Parathyroid adenoma (tissue), 2 donors: ENCODE measurements at regions not wholly inside any gene's neighbourhood (a gene's known extent, or its start where the extent isn't known, plus 50 kb on each side); places are given as distances from the start of the nearest gene placed in this dataset.

Source experiments
- H2AFZ ChIP-seq: fragments of 300-600 bp; sonication (generic); one replicate; pipeline ENCODE4 v1.7.0; 2017; ENCODE audit warnings: antibody characterized with exemption, mild to moderate bottlenecking
- H3K27ac ChIP-seq: fragments of 300-600 bp; sonication (generic); one replicate; pipeline ENCODE4 v1.7.0; 2017
- H3K27me3 ChIP-seq: fragments of 300-600 bp; sonication (generic); one replicate; pipeline ENCODE4 v1.7.0; 2017; ENCODE audit warnings: low read length; ENCODE audit not compliant: control insufficient read depth, insufficient read depth
- H3K36me3 ChIP-seq: fragments of 300-600 bp; sonication (generic); one replicate; pipeline ENCODE4 v1.7.0; 2017; ENCODE audit warnings: low read length; ENCODE audit not compliant: control insufficient read depth, insufficient read depth
- H3K4me1 ChIP-seq: fragments of 300-600 bp; sonication (generic); one replicate; pipeline ENCODE4 v1.7.0; 2017; ENCODE audit warnings: control low read depth
- H3K4me2 ChIP-seq: fragments of 300-600 bp; sonication (generic); one replicate; pipeline ENCODE4 v1.7.0; 2017; ENCODE audit warnings: low read length
- H3K4me3 ChIP-seq: fragments of 300-600 bp; sonication (generic); one replicate; pipeline ENCODE4 v1.7.0; 2017; ENCODE audit warnings: low read depth, low read length
- H3K79me2 ChIP-seq: fragments of 300-600 bp; sonication (generic); one replicate; pipeline ENCODE4 v1.7.0; 2017; ENCODE audit warnings: control low read depth
- H3K9ac ChIP-seq: fragments of 300-600 bp; sonication (generic); one replicate; pipeline ENCODE4 v1.7.0; 2017; ENCODE audit warnings: mild to moderate bottlenecking
- H3K9me3 ChIP-seq: fragments of 300-600 bp; sonication (generic); one replicate; pipeline ENCODE4 v1.7.0; 2017; ENCODE audit warnings: low read length; ENCODE audit not compliant: control insufficient read depth
- TF ChIP-seq, protein P1 (sequence below): fragments of 300-600 bp; sonication (generic); IDR thresholded peaks from one replicate; pipeline ENCODE4 v1.7.0; 2017; ENCODE audit warnings: antibody characterized with exemption, mild to moderate bottlenecking
- donor health status: primary hyperparathyroidism.

DNA sequence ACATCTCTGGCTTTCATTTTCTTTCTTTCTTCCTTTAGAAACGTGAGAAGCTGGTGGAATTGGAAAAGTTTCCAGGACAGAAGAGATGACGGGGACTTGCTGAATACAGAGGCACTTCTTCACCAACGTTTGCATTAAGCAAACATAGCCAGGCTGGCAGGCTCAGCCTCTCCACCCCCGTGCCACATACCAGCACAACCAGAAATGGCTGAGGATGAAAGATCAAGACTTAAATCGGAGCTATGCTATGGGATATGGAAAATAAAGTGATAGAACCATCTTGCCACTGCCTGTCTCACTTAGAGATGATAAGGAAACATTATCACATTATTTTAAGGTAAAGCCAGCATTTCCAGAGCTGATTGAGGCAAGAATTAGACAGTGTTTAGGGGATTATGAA, 483.3 kb downstream of the BCL11A start:
- H3K9me3 ChIP-seq = no peaks in the 10 kb centered on the region
- H3K4me1 ChIP-seq = no peaks in the 10 kb centered on the region
- no peaks in the 10 kb centered on the region for H3K36me3 ChIP-seq
- H2AFZ ChIP-seq = no peak overlapping the region
- H3K4me2 ChIP-seq = no peak overlapping the region
- H3K27ac ChIP-seq = no peak overlapping the region
- TF ChIP-seq, protein P1, sequence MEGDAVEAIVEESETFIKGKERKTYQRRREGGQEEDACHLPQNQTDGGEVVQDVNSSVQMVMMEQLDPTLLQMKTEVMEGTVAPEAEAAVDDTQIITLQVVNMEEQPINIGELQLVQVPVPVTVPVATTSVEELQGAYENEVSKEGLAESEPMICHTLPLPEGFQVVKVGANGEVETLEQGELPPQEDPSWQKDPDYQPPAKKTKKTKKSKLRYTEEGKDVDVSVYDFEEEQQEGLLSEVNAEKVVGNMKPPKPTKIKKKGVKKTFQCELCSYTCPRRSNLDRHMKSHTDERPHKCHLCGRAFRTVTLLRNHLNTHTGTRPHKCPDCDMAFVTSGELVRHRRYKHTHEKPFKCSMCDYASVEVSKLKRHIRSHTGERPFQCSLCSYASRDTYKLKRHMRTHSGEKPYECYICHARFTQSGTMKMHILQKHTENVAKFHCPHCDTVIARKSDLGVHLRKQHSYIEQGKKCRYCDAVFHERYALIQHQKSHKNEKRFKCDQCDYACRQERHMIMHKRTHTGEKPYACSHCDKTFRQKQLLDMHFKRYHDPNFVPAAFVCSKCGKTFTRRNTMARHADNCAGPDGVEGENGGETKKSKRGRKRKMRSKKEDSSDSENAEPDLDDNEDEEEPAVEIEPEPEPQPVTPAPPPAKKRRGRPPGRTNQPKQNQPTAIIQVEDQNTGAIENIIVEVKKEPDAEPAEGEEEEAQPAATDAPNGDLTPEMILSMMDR = no peak
- H3K27me3 ChIP-seq = no peaks in the 10 kb centered on the region
- H3K9ac ChIP-seq = no peak overlapping the region
- no peaks in the 10 kb centered on the region for H3K79me2 ChIP-seq
- no peak overlapping the region for H3K4me3 ChIP-seq

DNA sequence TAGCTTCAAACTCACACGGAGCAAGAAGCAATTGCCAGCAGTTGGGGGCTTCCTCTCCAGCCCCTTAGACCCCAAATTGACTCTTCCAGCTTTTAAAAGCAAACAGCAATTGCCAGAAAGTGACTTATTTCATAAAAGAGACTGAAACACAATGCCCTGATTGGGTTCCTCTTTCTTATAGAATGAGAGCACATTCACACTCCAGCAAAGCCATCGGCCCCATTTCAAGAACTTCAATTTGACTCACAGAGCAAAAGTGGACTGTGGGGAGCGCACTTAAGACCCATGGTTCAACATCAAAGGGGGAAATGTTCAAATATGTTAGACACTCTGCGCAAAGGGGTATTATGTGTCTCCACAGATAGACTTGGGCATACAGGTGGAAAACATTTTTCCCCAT, 484.7 kb downstream of the BCL11A start:
- Histone ChIP-seq H3K4me1 (peaks cover 3% of the 10 kb centered on the region), H3K79me2 (no peaks in the 10 kb centered on the region)

DNA sequence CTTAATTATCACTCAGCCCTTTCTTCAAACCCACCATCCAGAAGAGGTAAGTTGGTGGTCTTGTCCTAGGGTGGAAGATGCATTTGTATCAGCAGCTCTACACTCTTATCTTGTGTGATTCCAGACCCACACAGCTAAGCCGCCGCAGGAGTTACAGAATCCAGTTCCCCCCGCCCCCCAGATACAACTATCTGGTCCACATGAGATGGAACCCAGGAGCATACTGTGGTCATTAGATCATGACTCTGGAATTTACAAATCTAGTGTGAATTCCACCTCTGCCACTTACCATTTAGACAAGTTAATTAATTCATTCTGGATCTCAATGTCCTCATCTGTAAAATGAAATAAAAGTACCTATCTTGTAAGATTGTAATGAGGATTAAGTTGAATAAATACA, 486.4 kb downstream of the BCL11A start:
- H2AFZ ChIP-seq = no peak overlapping the region
- no peak overlapping the region for H3K27ac ChIP-seq
- TF ChIP-seq, protein P1 = no peak
- H3K27me3 ChIP-seq = no peaks in the 10 kb centered on the region
- H3K36me3 ChIP-seq = no peaks in the 10 kb centered on the region
- H3K79me2 ChIP-seq = no peaks in the 10 kb centered on the region
- H3K4me3 ChIP-seq = no peak overlapping the region
- H3K4me1 ChIP-seq = peaks cover 3% of the 10 kb centered on the region
- no peak overlapping the region for H3K4me2 ChIP-seq
- no peak overlapping the region for H3K9ac ChIP-seq
- no peaks in the 10 kb centered on the region for H3K9me3 ChIP-seq

More for the DNA sequence above, 484.7 kb downstream of the BCL11A start:
- Histone ChIP-seq H3K9me3 (no peaks in the 10 kb centered on the region), H3K4me3 (no peak overlapping the region), H3K9ac (no peak overlapping the region), H2AFZ (no peak overlapping the region), H3K36me3 (no peaks in the 10 kb centered on the region), H3K4me2 (no peak overlapping the region), H3K27ac (no peak overlapping the region), H3K27me3 (no peaks in the 10 kb centered on the region)
- TF ChIP-seq, protein P1 = no peak

DNA sequence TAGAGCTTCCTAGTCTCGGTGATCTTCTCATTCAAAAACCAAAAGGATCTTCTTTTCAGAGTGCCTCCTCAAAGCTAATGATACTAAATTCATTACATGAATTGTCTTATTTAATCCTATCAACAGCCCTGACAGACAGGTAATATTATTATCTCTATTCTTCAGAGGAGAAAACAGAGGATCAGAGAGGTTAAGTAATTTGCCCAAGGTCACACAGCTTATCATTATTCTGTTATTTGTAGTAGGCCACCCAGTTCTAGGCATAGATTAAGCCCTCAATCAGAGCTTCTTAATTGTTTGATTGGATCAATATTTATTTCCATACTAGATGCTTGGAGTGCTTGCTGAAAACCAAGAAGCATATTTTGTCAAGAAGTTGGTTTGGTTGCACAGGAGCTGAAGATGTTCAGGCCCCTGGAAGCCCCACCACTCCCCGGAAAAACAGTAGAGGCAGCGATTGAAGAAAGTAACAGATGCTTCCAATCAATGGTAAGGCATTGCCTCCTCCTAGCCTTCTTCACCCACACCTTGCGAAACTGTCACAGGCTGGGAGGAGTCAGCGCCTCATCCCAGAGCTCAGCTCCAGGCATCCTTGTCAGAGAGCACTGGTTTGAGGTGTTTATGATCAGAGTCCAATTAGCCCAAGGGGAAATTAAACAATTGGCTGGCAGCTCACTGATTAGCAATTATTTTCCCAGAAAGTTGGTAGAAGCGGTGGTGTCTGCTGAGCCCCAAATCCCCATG, 487.2 kb downstream of the BCL11A start:
- Histone ChIP-seq H3K9ac (no peak overlapping the region), H3K9me3 (no peaks in the 10 kb centered on the region), H3K27me3 (no peaks in the 10 kb centered on the region), H2AFZ (no peak overlapping the region), H3K4me3 (no peak overlapping the region), H3K4me1 (peaks cover 3% of the 10 kb centered on the region), H3K27ac (no peak overlapping the region), H3K36me3 (no peaks in the 10 kb centered on the region), H3K4me2 (no peak overlapping the region), H3K79me2 (no peaks in the 10 kb centered on the region)
- TF ChIP-seq, protein P1 = no peak
